ENCODE measurements at regions not wholly inside any gene's neighbourhood (a gene's known extent, or its start where the extent isn't known, plus 50 kb on each side); places are given as distances from the start of the nearest gene placed in this dataset.

- Histone ChIP-seq H3K4me1 (ENCODE audit: control insufficient read depth, insufficient read depth, low read length) (no peaks in the 10 kb centered on the region), H3K4me2 (ENCODE audit: low read length) (no peak overlapping the region), H3K4me3 (ENCODE audit: low read length) (no peak overlapping the region), H3K9ac (ENCODE audit: low read depth, low read length) (no peak overlapping the region), H3K36me3 (ENCODE audit: insufficient read depth, low read length) (no peaks in the 10 kb centered on the region), H3K9me3 (replicated peaks; ENCODE audit: low read length) (peaks cover 4% of the 10 kb centered on the region), H3K27me3 (ENCODE audit: control insufficient read depth, insufficient read depth, low read length) (no peaks in the 10 kb centered on the region)
Measured at GRCh38 chr1:50266509-50266908, 156.7 kb downstream of the DMRTA2 start.

GRCh38 chr1:50265790-50266314 is 157.1 kb downstream of the ELAVL4 start:
- Histone ChIP-seq H3K9ac (ENCODE audit: low read depth, low read length) (no peak overlapping the region), H3K9me3 (replicated peaks; ENCODE audit: low read length) (peaks cover 4% of the 10 kb centered on the region), H3K4me1 (ENCODE audit: control insufficient read depth, insufficient read depth, low read length) (no peaks in the 10 kb centered on the region), H3K36me3 (ENCODE audit: insufficient read depth, low read length) (no peaks in the 10 kb centered on the region), H3K4me2 (ENCODE audit: low read length) (no peak overlapping the region), H3K27me3 (ENCODE audit: control insufficient read depth, insufficient read depth, low read length) (no peaks in the 10 kb centered on the region), H3K4me3 (ENCODE audit: low read length) (no peak overlapping the region)

- Histone ChIP-seq H3K4me3 (ENCODE audit: low read length) (no peak overlapping the region), H3K4me1 (ENCODE audit: control insufficient read depth, insufficient read depth, low read length) (no peaks in the 10 kb centered on the region), H3K4me2 (ENCODE audit: low read length) (no peak overlapping the region), H3K36me3 (ENCODE audit: insufficient read depth, low read length) (no peaks in the 10 kb centered on the region), H3K27me3 (ENCODE audit: control insufficient read depth, insufficient read depth, low read length) (no peaks in the 10 kb centered on the region), H3K9me3 (replicated peaks; ENCODE audit: low read length) (peaks cover 4% of the 10 kb centered on the region), H3K9ac (ENCODE audit: low read depth, low read length) (no peak overlapping the region)
Measured at GRCh38 chr1:50264590-50264989, 155.9 kb downstream of the ELAVL4 start.

GRCh38 chr1:50262436-50262835 is 153.7 kb downstream of the ELAVL4 start:
- Histone ChIP-seq H3K36me3 (ENCODE audit: insufficient read depth, low read length) (no peaks in the 10 kb centered on the region), H3K27me3 (ENCODE audit: control insufficient read depth, insufficient read depth, low read length) (no peaks in the 10 kb centered on the region), H3K9me3 (replicated peaks; ENCODE audit: low read length) (peaks cover 4% of the 10 kb centered on the region), H3K9ac (ENCODE audit: low read depth, low read length) (no peak overlapping the region), H3K4me1 (ENCODE audit: control insufficient read depth, insufficient read depth, low read length) (no peaks in the 10 kb centered on the region), H3K4me3 (ENCODE audit: low read length) (no peak overlapping the region), H3K4me2 (ENCODE audit: low read length) (no peak overlapping the region)

- Histone ChIP-seq H3K9me3 (replicated peaks; ENCODE audit: low read length) (peaks cover 4% of the 10 kb centered on the region), H3K27me3 (ENCODE audit: control insufficient read depth, insufficient read depth, low read length) (no peaks in the 10 kb centered on the region), H3K36me3 (ENCODE audit: insufficient read depth, low read length) (no peaks in the 10 kb centered on the region), H3K9ac (ENCODE audit: low read depth, low read length) (no peak overlapping the region), H3K4me1 (ENCODE audit: control insufficient read depth, insufficient read depth, low read length) (no peaks in the 10 kb centered on the region), H3K4me2 (ENCODE audit: low read length) (no peak overlapping the region), H3K4me3 (ENCODE audit: low read length) (no peak overlapping the region)
Measured at GRCh38 chr1:50261951-50262350, 153.2 kb downstream of the ELAVL4 start.

GRCh38 chr1:50257940-50258685 is 149.4 kb downstream of the ELAVL4 start:
- Histone ChIP-seq H3K9ac (ENCODE audit: low read depth, low read length) (no peak overlapping the region), H3K9me3 (replicated peaks; ENCODE audit: low read length) (peaks cover 4% of the 10 kb centered on the region), H3K36me3 (ENCODE audit: insufficient read depth, low read length) (no peaks in the 10 kb centered on the region), H3K4me2 (ENCODE audit: low read length) (no peak overlapping the region), H3K4me1 (ENCODE audit: control insufficient read depth, insufficient read depth, low read length) (no peaks in the 10 kb centered on the region), H3K4me3 (ENCODE audit: low read length) (no peak overlapping the region), H3K27me3 (ENCODE audit: control insufficient read depth, insufficient read depth, low read length) (no peaks in the 10 kb centered on the region)

- H3K36me3 ChIP-seq (ENCODE audit: insufficient read depth, low read length) = no peaks in the 10 kb centered on the region
- no peak overlapping the region for H3K4me2 ChIP-seq (ENCODE audit: low read length)
- no peak overlapping the region for H3K4me3 ChIP-seq (ENCODE audit: low read length)
- peaks cover 3% of the 10 kb centered on the region for H3K9me3 ChIP-seq (replicated peaks; ENCODE audit: low read length)
- H3K27me3 ChIP-seq (ENCODE audit: control insufficient read depth, insufficient read depth, low read length) = no peaks in the 10 kb centered on the region
- no peaks in the 10 kb centered on the region for H3K4me1 ChIP-seq (ENCODE audit: control insufficient read depth, insufficient read depth, low read length)
- no peak overlapping the region for H3K9ac ChIP-seq (ENCODE audit: low read depth, low read length)
Measured at GRCh38 chr1:50257029-50257428, 148.3 kb downstream of the ELAVL4 start.

Data from skeletal muscle satellite cell (primary cell).